IPS-NIHi11 (cell line): ENCODE measurements at regions not wholly inside any gene's neighbourhood (a gene's known extent, or its start where the extent isn't known, plus 50 kb on each side); places are given as distances from the start of the nearest gene placed in this dataset.
"Not testable (repeated sequence)": the region's sequence is repeated elsewhere in the genome, so short reads cannot be mapped to it uniquely, and the experiment has no call there.

Source experiments
- DNase-seq: peaks from one replicate; pipeline ENCODE4 v3.0.0; 2012; ENCODE audit warnings: mixed read lengths, low spot score

DNA sequence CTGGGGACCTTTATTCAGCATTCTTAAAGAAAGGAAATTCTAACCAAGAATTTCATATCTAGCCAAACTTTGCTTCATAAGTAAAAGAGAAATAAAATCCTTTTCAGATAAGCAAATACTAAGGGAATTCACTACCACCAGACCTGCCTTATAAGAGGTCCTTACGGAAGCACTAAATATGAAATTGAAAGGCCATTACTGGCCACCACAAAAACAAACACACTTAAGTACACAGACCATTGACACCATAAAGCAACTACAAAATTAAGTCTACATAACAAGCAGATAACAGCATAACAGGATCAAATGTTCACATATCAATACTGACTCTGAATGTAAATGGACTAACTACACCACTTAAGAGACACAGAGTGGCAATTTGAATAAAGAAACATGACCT lies 361.4 kb upstream of the POU5F2 start:
- DNase-seq: no peak

DNA sequence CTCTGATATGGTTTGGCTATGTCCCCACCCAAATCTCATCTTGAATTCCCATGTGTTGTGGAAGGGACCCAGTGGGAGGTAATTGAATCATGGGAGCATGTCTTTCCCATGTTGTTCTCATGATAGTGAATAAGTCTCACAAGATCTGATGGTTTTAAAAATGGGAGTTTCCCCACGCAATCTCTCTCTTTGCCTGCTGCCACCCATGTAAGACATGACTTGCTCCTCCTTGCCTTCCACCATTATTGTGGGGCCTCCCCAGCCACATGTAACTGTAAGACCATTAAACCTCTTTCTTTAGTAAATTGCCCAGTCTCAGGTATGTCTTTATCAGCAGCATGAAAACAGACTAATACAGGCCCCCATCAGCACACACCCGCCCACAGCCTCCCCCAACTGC lies 356.0 kb upstream of the POU5F2 start:
- DNase-seq: not testable (repeated sequence)

DNA sequence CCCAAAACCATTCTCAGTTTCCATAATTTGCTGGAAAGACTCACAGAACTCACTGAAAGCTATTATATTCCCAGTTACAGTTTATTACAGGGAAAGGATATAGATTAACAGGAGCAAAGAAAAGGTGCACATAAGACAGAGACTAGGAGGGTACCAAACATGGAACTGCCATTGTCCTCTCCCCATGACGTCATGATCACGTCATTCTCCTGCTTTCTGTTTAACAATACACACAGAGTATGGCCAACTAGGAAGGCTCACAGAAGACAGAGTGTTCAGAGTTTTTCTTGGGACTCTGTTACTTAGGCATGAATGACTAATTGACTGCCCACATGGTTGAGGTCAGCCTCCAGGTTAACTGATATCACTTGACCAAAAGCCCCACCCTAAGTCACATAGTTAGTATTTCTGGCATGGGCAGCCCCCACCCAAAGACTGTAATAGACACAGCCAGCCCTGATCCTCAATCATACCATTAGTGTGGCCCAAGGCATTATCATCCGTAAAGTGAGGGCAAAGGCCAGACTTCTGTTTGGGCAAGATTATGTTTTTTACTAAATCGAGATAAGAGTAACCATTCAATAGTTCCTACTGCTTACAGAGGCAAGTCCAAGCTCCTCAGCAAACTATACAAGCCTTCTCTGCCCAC lies 353.5 kb upstream of the POU5F2 start:
- DNase-seq: no peak

- DNase-seq: no peak
Measured at GRCh38 chr5:94093300-94093699, 351.9 kb upstream of the POU5F2 start.

DNA sequence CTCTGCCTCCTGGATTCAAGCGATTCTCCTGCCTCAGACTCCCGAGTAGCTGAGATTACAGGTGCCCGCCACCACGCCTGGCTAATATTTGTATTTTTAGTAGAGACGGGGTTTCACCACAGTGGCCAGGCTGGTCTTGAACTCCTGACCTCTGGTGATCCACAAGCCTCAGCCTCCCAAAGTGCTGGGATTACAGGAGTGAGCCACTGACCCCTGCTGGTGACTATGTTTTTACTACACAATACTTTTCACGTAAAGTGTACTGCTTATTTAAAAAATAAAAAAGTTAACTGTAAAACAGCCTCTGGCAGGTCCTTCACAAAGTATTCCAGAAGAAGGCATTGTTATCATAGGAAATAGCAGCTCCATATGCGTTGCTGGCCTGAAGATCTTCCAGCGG lies 345.2 kb upstream of the POU5F2 start:
- DNase-seq: not testable (repeated sequence)

DNA sequence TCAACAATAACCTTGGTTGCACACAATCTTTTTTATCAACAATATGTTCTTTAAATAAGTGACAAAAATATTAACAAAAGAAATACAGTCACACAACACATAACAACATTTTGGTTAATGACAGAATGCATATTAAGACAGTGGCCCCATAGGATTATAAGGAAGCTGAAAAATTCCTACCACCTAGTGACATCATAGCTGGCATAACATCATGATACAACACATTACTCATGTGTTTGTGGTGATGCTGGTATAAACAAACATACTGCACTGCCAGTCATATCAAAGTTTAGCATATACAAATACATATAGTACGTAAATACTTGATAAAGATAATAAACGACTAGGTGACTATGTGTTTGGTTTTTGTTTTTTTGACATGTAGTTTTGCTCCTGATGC lies 344.8 kb upstream of the POU5F2 start:
- no peak for DNase-seq

- DNase-seq: no peak
Measured at GRCh38 chr5:94082405-94082804, 341.0 kb upstream of the POU5F2 start.

GRCh38 chr5:94081088-94081487 lies 339.7 kb upstream of the POU5F2 start:
- no peak for DNase-seq

DNA sequence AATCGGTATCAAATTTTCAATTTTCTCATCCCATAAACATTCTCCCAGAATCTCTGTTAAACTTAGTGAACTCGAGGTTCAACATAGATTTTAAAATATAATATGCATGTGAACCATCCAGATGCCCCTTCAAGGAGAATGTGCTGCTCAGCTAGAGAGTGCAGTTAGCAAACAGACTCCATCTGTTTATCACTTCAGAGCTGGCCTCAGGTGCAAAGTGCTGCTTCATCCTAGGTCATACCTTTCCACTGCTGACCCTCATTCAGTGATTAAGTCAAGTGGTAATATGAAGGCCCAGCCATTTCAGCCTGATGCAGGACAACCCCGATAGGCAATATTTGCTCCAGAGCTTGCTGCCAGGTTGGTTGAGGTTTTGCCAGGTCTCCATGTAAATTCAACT lies 339.0 kb upstream of the POU5F2 start:
- no peak for DNase-seq

GRCh38 chr5:94072116-94072515 lies 330.7 kb upstream of the POU5F2 start:
- no peak for DNase-seq

- no peak for DNase-seq
Measured at GRCh38 chr5:94066437-94067207, 325.2 kb upstream of the POU5F2 start.

DNA sequence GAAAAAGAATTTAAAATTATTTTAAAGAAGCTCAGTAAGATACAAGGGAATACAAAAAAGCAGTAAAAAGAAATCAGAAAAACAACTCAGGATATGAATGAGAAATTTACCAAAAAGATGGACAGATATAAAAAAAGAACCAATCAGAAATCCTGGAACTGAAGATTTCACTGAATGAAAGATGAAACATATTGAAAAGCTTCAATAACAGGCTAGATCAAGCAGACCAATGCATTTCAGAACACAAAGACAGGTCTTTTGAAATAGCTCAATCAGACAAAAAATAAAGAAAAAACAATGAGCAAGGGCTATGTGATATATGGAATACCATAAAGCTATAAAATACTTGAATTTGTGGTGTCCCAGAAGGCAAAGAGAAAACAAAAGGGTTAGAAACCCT lies 322.6 kb upstream of the POU5F2 start:
- no peak for DNase-seq

- peak; percentile 52 for DNase-seq
Measured at GRCh38 chr5:94057655-94058054, 316.3 kb upstream of the POU5F2 start.

- no peak for DNase-seq
Measured at GRCh38 chr5:94057217-94057616, 315.8 kb upstream of the POU5F2 start.

DNA sequence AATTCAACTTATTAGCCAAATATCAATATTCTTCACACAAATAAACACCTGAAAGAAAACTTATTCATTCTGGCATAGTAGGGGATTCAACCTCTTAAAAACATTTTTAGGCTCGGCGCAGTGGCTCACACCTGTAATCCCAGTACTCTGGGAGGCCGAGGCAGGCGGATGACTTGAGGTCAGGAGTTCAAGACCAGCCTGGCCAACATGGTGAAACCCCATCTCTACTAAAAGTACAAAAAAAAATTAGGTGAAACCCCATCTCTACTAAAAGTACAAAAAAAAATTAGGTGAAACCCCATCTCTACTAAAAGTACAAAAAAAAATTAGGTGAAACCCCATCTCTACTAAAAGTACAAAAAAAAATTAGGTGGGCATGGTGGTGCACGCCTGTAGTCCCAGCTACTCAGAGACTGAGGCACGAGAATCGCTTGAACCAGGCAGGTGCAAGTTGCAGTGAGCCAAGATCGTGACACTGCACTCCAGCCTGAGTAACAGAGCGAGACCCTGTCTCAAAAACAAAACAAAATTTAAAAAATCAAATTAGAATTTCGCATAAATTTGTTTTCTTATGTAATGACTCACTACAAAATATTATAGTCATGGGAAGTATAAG lies 308.0 kb upstream of the POU5F2 start:
- DNase-seq: not testable (repeated sequence)

- peak; percentile 18 for DNase-seq
Measured at GRCh38 chr5:94045839-94046782, 304.7 kb upstream of the POU5F2 start.

- no peak for DNase-seq
Measured at GRCh38 chr5:94043311-94043710, 301.9 kb upstream of the POU5F2 start.

DNA sequence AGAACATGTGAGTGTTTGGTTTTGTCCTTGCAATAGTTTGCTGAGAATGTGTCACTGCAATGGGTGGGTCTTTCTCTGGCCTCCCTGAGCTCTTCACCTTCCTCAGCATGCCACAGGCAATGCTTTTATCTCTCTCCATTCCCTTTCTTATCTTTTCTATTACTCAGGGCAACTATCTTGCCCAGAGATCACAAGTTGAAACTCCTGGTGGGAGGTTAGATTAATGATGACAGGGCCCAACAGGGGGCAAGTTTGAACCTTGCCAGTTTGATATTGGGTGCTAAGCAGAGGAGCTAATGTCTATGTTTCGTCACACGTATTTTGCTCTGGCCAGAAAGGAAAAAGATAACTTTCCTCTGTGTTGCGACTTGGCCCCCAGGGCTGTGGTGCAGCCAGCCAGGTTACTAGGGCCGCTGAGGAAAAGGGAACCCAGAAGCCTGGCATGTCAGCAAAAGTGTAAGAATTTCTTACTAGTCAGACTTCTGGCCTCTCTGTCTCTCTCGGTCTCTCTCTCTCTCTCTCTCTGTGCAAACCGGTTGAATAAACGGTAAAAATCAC lies 299.3 kb upstream of the POU5F2 start:
- no peak for DNase-seq

DNA sequence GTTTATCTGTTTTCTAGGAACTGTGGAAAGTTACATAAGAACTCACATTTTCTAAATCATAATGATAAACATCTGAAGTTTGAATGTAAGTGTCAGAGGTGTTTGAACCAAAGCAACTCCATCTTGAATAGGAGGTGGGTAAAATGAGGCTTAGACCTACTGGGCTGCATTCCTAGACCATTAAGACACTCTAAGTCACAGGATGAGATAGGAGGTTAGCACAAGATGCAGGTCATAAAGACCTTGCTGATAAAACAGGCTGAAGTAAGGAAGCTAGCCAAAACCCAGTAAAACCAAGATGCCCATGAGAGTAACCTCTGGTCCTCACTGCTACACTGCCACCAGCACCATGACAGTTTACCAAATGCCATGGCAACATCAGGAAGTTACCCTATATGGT lies 297.7 kb upstream of the POU5F2 start:
- no peak for DNase-seq

DNA sequence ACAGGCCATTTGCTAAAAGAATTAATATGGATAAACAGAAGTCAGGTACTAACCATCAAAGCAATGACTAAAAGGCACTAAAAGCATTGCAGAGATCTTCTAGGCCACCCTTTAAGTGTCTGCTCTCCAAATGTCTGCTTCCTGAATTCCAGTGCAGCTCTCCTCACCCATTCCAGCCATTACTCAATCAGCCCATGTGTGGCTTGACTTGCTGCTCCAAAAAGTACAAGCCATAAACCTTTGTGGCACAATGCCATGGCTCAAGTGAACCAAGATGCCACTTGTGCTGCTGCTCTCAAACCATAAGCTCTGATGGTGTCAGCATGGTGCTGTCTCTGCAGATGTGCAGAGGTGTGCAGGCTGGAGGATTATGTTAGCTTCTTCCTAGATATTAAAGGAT lies 290.2 kb upstream of the POU5F2 start:
- no peak for DNase-seq

GRCh38 chr5:94028001-94028400 lies 286.6 kb upstream of the POU5F2 start:
- DNase-seq: no peak

DNA sequence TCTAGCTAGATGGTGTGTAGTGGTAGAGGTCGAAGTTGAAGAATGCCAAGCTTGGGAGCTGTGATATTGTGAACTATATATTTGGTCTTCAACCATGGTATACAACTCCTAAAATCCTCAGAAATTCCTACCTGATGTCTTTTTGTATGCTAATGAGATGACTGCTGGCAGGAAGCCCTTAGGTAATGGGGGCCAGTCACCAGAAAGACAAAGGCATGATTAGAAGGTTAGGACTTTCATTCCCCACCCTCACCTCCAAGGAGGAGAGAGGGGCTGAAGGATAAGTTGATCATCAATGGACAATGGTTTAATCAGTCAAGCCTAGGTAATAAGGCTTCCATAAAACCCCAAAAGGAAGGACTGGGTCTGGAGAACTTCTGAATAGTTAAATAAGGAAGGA lies 285.7 kb upstream of the POU5F2 start:
- no peak for DNase-seq
